Endothelial cell (in vitro differentiated cells): ENCODE measurements at regions not wholly inside any gene's neighbourhood (a gene's known extent, or its start where the extent isn't known, plus 50 kb on each side); places are given as distances from the start of the nearest gene placed in this dataset.

Experiments
- DNase-seq: peaks from one replicate; pipeline ENCODE4 v3.0.0; 2021; ENCODE audit warnings: low spot score
- H3K27ac Mint-ChIP-seq: one replicate; pipeline ENCODE4 v1.8.0; 2021; ENCODE audit warnings: mixed read lengths, inconsistent platforms; ENCODE audit not compliant: unreplicated experiment
- H3K27me3 Mint-ChIP-seq: one replicate; pipeline ENCODE4 v1.8.0; 2021; ENCODE audit warnings: mild to moderate bottlenecking, moderate library complexity, mixed read lengths, inconsistent platforms; ENCODE audit not compliant: unreplicated experiment
- H3K36me3 Mint-ChIP-seq: one replicate; pipeline ENCODE4 v1.8.0; 2021; ENCODE audit warnings: mild to moderate bottlenecking, low read depth, mixed read lengths, inconsistent platforms; ENCODE audit not compliant: unreplicated experiment
- H3K4me1 Mint-ChIP-seq: one replicate; pipeline ENCODE4 v1.8.0; 2021; ENCODE audit warnings: mild to moderate bottlenecking, mixed read lengths, inconsistent platforms; ENCODE audit not compliant: unreplicated experiment
- H3K4me3 Mint-ChIP-seq: one replicate; pipeline ENCODE4 v1.8.0; 2021; ENCODE audit warnings: mild to moderate bottlenecking, mixed read lengths, inconsistent platforms; ENCODE audit not compliant: unreplicated experiment
- H3K9me3 Mint-ChIP-seq: one replicate; pipeline ENCODE4 v1.8.0; 2021; ENCODE audit warnings: mixed read lengths, inconsistent platforms; ENCODE audit not compliant: unreplicated experiment
- TF ChIP-seq, protein P1 (sequence below): fragments of 200-600 bp; sonication (generic); IDR thresholded peaks from one replicate; pipeline ENCODE4 v1.5.0; 2021; ENCODE audit warnings: antibody characterized with exemption; ENCODE audit not compliant: unreplicated experiment

GRCh38 chr18:28778706-28779105 lies 601.8 kb upstream of the CDH2 start:
- no peaks in the 10 kb centered on the region for H3K9me3 Mint-ChIP-seq
- H3K4me1 Mint-ChIP-seq: peaks cover 11% of the 10 kb centered on the region
- TF ChIP-seq, protein P1, sequence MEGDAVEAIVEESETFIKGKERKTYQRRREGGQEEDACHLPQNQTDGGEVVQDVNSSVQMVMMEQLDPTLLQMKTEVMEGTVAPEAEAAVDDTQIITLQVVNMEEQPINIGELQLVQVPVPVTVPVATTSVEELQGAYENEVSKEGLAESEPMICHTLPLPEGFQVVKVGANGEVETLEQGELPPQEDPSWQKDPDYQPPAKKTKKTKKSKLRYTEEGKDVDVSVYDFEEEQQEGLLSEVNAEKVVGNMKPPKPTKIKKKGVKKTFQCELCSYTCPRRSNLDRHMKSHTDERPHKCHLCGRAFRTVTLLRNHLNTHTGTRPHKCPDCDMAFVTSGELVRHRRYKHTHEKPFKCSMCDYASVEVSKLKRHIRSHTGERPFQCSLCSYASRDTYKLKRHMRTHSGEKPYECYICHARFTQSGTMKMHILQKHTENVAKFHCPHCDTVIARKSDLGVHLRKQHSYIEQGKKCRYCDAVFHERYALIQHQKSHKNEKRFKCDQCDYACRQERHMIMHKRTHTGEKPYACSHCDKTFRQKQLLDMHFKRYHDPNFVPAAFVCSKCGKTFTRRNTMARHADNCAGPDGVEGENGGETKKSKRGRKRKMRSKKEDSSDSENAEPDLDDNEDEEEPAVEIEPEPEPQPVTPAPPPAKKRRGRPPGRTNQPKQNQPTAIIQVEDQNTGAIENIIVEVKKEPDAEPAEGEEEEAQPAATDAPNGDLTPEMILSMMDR: no peak
- no peaks in the 10 kb centered on the region for H3K36me3 Mint-ChIP-seq
- H3K27ac Mint-ChIP-seq: no peak overlapping the region
- no peak overlapping the region for H3K4me3 Mint-ChIP-seq
- no peaks in the 10 kb centered on the region for H3K27me3 Mint-ChIP-seq
- DNase-seq: no peak

GRCh38 chr18:28777756-28778155 lies 600.8 kb upstream of the CDH2 start:
- H3K4me1 Mint-ChIP-seq: peaks cover 11% of the 10 kb centered on the region
- no peaks in the 10 kb centered on the region for H3K27me3 Mint-ChIP-seq
- H3K27ac Mint-ChIP-seq: no peak overlapping the region
- no peaks in the 10 kb centered on the region for H3K36me3 Mint-ChIP-seq
- TF ChIP-seq, protein P1: no peak
- DNase-seq: no peak
- no peaks in the 10 kb centered on the region for H3K9me3 Mint-ChIP-seq
- H3K4me3 Mint-ChIP-seq: no peak overlapping the region

- no peak overlapping the region for H3K27ac Mint-ChIP-seq
- no peaks in the 10 kb centered on the region for H3K36me3 Mint-ChIP-seq
- no peak for DNase-seq
- H3K4me3 Mint-ChIP-seq: no peak overlapping the region
- no peaks in the 10 kb centered on the region for H3K4me1 Mint-ChIP-seq
- no peaks in the 10 kb centered on the region for H3K27me3 Mint-ChIP-seq
- H3K9me3 Mint-ChIP-seq: no peaks in the 10 kb centered on the region
- TF ChIP-seq, protein P1: no peak
Measured at GRCh38 chr18:28771849-28772248, 594.9 kb upstream of the CDH2 start.

- no peak overlapping the region for H3K4me3 Mint-ChIP-seq
- no peaks in the 10 kb centered on the region for H3K9me3 Mint-ChIP-seq
- H3K27me3 Mint-ChIP-seq: no peaks in the 10 kb centered on the region
- DNase-seq: no peak
- H3K27ac Mint-ChIP-seq: no peak overlapping the region
- TF ChIP-seq, protein P1: no peak
- no peaks in the 10 kb centered on the region for H3K4me1 Mint-ChIP-seq
- H3K36me3 Mint-ChIP-seq: no peaks in the 10 kb centered on the region
Measured at GRCh38 chr18:28768791-28769768, 592.1 kb upstream of the CDH2 start.

DNA sequence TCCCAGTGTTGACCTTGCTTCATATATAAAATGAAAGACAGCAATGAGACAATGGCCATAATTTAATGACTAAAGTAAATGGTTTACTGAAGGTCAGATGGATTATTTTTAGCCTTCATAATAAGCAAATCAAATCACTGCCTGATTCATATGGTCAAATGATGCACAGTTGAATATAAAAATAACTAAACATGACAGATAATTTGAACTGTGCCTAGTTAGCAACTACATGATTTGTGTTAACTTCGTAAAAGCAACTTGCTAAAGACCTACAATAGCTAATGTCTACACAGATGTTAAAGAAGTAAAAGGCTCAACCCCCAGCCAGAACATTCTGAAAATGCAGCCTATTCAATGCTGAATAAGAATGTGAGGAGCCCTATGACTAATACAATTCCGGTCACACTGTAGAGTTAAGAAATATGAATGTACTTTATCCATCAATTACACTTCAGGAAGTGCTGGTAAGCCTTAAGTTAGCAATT lies 590.8 kb upstream of the CDH2 start:
- TF ChIP-seq, protein P1: no peak
- H3K27me3 Mint-ChIP-seq: no peaks in the 10 kb centered on the region
- no peaks in the 10 kb centered on the region for H3K4me1 Mint-ChIP-seq
- H3K27ac Mint-ChIP-seq: no peak overlapping the region
- no peaks in the 10 kb centered on the region for H3K36me3 Mint-ChIP-seq
- no peak overlapping the region for H3K4me3 Mint-ChIP-seq
- H3K9me3 Mint-ChIP-seq: no peaks in the 10 kb centered on the region
- DNase-seq: no peak
